Progenitor cell of endocrine pancreas (in vitro differentiated cells): ENCODE measurements at regions not wholly inside any gene's neighbourhood (a gene's known extent, or its start where the extent isn't known, plus 50 kb on each side); places are given as distances from the start of the nearest gene placed in this dataset.

Source experiments
- DNase-seq: peaks from one replicate; pipeline ENCODE4 v3.0.0; 2021; ENCODE audit warnings: low spot score; ENCODE audit not compliant: unreplicated experiment
- H3K27ac Mint-ChIP-seq: 2 replicates; pipeline ENCODE4 v1.8.0; 2021; ENCODE audit warnings: mild to moderate bottlenecking, moderate library complexity, mixed read lengths
- H3K27me3 Mint-ChIP-seq: 2 replicates; pipeline ENCODE4 v1.8.0; 2021; ENCODE audit warnings: mixed read lengths
- H3K36me3 Mint-ChIP-seq: 2 replicates; pipeline ENCODE4 v1.8.0; 2022; ENCODE audit warnings: mixed read lengths; ENCODE audit not compliant: insufficient read depth
- H3K4me1 Mint-ChIP-seq: 2 replicates; pipeline ENCODE4 v1.8.0; 2021; ENCODE audit warnings: low read depth, mixed read lengths
- H3K4me3 Mint-ChIP-seq: 2 replicates; pipeline ENCODE4 v1.8.0; 2021; ENCODE audit warnings: low read depth, mild to moderate bottlenecking, moderate library complexity, mixed read lengths
- H3K9me3 Mint-ChIP-seq: 2 replicates; pipeline ENCODE4 v1.8.0; 2021; ENCODE audit warnings: low read depth, mixed read lengths
- CTCF ChIP-seq: fragments of 200-600 bp; sonication (generic); IDR thresholded peaks from one replicate; pipeline ENCODE4 v1.5.0; 2021; ENCODE audit warnings: antibody characterized with exemption, mild to moderate bottlenecking; ENCODE audit not compliant: unreplicated experiment

GRCh38 chr9:3773362-3774060 lies 247.7 kb upstream of the RFX3 start:
- H3K9me3 Mint-ChIP-seq: no peaks in the 10 kb centered on the region
- no peak for DNase-seq
- no peaks in the 10 kb centered on the region for H3K36me3 Mint-ChIP-seq
- no peaks in the 10 kb centered on the region for H3K27me3 Mint-ChIP-seq
- no peak overlapping the region for H3K4me3 Mint-ChIP-seq
- no peak overlapping the region for H3K27ac Mint-ChIP-seq
- H3K4me1 Mint-ChIP-seq: peaks cover 2% of the 10 kb centered on the region
- no peak for TF ChIP-seq CTCF

- DNase-seq: no peak
- TF ChIP-seq CTCF: no peak
- no peak overlapping the region for H3K27ac Mint-ChIP-seq
- H3K4me3 Mint-ChIP-seq: no peak overlapping the region
- H3K9me3 Mint-ChIP-seq: no peaks in the 10 kb centered on the region
- H3K27me3 Mint-ChIP-seq: no peaks in the 10 kb centered on the region
- no peaks in the 10 kb centered on the region for H3K36me3 Mint-ChIP-seq
- peaks cover 2% of the 10 kb centered on the region for H3K4me1 Mint-ChIP-seq
Measured at GRCh38 chr9:3769646-3770045, 243.8 kb upstream of the RFX3 start.

GRCh38 chr9:3768712-3769457 lies 243.1 kb upstream of the RFX3 start:
- H3K36me3 Mint-ChIP-seq: no peaks in the 10 kb centered on the region
- H3K27ac Mint-ChIP-seq: no peak overlapping the region
- no peaks in the 10 kb centered on the region for H3K9me3 Mint-ChIP-seq
- no peak overlapping the region for H3K4me3 Mint-ChIP-seq
- peaks cover 2% of the 10 kb centered on the region for H3K4me1 Mint-ChIP-seq
- H3K27me3 Mint-ChIP-seq: no peaks in the 10 kb centered on the region
- TF ChIP-seq CTCF: no peak
- no peak for DNase-seq

- no peak overlapping the region for H3K4me3 Mint-ChIP-seq
- H3K9me3 Mint-ChIP-seq: peaks cover 4% of the 10 kb centered on the region
- no peaks in the 10 kb centered on the region for H3K27me3 Mint-ChIP-seq
- H3K27ac Mint-ChIP-seq: no peak overlapping the region
- no peaks in the 10 kb centered on the region for H3K36me3 Mint-ChIP-seq
- no peak for TF ChIP-seq CTCF
- peaks cover 2% of the 10 kb centered on the region for H3K4me1 Mint-ChIP-seq
- no peak for DNase-seq
Measured at GRCh38 chr9:3768286-3768685, 242.5 kb upstream of the RFX3 start.

GRCh38 chr9:3762076-3762475 lies 236.3 kb upstream of the RFX3 start:
- TF ChIP-seq CTCF: no peak

More at GRCh38 chr9:3762076-3762475, 236.3 kb upstream of the RFX3 start:
- no peak for DNase-seq
- Mint-ChIP-seq H3K27me3 (no peaks in the 10 kb centered on the region), H3K4me3 (no peak overlapping the region), H3K4me1 (peaks cover 31% of the 10 kb centered on the region), H3K27ac (no peak overlapping the region), H3K9me3 (peaks cover 11% of the 10 kb centered on the region), H3K36me3 (peaks cover 1% of the 10 kb centered on the region)
